NCI-H460 (cell line): ENCODE measurements at regions not wholly inside any gene's neighbourhood (a gene's known extent, or its start where the extent isn't known, plus 50 kb on each side); places are given as distances from the start of the nearest gene placed in this dataset.
A peak's percentile ranks its signal among the peaks of the same experiment; 100 is the strongest.
"Not testable (repeated sequence)": the region's sequence is repeated elsewhere in the genome, so short reads cannot be mapped to it uniquely, and the experiment has no call there.

Experiments used
- DNase-seq: peaks from one replicate; pipeline ENCODE4 v3.0.0-alpha.2; 2016; ENCODE audit warnings: low read depth; ENCODE audit errors: extremely low read depth

DNA sequence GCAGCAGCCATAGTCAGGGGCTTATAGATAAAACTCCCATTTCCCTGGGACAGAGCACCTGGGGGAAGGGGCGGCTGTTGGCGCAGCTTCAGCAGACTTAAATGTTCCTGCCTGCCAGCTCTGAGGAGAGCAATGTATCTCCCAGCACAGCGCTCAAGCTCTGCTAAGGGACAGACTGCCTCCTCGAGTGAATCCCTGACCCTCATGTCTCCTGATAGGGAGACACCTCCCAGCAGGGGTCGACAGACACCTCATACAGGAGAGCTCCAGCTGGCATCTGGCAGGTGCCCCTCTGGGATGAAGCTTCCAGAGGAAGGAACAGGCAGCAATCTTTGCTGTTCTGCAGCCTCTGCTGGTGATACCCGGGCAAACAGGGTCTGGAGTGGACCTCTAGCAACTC, 189.3 kb upstream of the EGLN3 start:
- not testable (repeated sequence) for DNase-seq

DNA sequence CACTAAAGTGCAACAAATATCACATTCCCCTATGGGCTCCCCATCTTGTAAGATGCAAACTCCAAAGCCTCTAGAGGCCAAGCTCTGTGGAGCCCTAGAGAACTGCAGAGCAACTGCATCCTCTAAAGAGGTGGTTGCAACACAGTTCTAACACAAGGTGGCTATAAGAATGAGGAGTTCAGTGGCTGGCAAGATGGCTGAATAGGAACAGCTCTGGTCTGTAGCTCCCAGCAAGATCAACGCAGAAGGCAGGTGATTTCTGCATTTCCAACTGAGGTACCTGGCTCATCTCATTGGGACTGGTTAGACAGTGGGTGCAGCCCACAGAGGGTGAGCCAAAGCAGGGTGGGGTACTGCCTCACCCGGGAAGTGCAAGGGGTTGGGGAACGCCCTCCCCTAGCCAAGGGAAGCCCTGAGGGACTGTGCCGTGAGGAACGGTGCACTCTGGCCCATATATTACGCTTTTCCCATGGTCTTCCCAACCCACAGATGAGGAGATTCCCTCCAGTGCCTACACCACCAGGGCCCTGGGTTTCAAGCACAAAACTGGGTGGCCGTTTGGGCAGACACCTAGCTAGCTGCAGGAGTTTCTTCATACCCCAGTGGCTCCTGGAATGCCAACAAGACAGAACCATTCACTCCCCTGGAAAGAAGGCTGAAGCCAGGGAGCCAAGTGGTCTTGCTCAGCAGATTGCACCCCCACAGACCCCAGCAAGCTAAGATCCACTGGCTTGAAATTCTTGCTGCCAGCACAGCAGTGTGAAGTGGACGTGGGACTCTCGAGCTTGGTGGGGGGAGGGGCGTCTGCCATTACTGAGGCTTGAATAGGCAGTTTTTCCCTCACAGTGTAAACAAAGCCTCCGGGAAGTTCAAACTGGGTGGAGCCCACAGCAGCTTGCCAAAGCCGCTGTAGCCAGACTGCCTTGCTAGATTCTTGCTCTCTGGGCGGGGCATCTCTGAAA, 188.6 kb upstream of the EGLN3 start:
- DNase-seq = peak; percentile 84

DNA sequence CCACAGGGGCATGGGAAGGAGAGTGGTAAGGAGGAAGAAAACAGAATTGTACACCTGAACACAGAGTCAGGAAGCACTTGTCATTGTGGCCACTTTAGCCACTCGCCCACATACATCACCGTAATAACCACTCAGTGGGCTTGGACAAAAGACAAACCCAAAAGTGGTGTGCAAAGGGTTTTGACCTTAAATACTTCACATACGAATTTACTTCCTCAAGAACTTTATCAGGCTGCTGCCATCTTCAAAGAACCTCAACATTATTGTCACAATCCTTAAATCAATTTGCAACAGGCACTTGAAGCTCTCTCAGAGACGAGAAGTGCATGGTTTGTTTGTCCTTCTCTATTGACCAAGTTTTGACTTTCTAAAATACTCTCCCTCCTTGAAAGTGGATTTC, 187.3 kb upstream of the EGLN3 start:
- no peak for DNase-seq

GRCh38 chr14:34137001-34137745, 186.3 kb upstream of the EGLN3 start:
- no peak for DNase-seq

- no peak for DNase-seq
Observed at GRCh38 chr14:34135492-34135891, 184.6 kb upstream of the EGLN3 start.

- no peak for DNase-seq
Observed at GRCh38 chr14:34134484-34134883, 183.6 kb upstream of the EGLN3 start.

DNA sequence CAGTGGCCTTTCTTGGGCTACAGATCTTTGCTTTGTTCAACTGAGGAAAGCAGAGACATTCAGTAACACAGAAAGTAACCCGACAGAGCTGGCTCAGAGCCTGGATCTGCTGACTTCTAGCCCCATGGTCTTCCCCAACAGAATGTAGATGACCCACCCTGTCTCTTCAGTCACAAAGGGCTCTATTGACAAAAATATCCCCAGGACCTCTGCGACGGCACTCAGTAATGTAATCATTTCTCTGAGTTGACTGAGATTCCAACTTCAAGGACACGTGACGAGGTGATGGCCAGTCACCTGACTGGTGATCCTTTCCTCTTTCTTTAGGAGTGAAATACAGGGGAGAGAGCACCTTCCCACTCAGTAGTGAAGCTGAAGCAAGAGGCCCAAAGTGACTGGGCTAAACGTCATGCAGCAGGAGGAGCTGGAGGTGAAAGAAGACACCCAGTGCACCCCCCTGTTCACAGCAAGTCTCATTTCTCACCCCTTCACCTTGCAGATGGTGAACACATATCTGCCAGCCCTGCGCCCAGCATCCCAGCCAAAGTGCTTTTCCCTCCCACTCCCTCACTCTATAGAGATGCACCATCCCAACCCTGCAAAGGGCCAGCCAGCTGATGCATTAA, 179.2 kb upstream of the EGLN3 start:
- no peak for DNase-seq

DNA sequence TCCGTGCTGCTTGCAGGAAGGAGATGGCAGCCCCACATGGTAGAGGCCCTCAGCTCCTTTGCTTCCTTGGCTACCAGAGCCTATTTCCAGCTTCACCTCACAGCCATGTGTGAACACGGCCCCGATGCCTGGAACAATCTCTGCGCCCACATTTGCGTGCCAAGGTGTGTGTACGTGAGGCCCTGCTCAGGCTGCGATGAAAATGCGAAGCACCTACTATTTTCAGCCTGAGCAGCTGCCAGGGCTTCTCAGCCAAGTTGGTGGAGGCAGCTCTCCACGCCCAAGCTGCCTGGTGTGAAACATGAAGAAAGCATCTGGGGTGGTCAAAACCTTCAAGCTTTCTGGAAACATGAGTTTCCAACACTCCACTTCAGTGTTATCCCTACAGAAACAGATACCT, 177.8 kb upstream of the EGLN3 start:
- no peak for DNase-seq

DNA sequence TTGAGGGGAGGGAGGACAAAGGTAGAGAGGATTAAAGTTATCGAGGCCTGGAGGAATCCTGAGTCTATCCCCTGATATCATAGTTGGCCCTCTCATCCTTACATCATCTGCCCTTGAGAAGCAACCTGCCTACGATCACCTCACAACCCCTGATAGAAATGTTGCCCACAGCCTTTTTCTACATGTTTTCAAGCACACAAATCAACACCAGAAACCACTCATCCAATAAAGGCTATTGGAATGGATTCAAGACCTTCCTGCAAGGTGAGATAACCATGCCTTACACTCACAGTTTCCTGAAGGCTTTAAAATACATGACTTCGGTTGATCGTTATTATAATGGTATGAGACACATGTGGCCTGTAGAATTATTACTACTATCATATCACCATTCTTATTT, 175.7 kb upstream of the EGLN3 start:
- no peak for DNase-seq

- DNase-seq = no peak
Observed at GRCh38 chr14:34124585-34124984, 173.7 kb upstream of the EGLN3 start.

DNA sequence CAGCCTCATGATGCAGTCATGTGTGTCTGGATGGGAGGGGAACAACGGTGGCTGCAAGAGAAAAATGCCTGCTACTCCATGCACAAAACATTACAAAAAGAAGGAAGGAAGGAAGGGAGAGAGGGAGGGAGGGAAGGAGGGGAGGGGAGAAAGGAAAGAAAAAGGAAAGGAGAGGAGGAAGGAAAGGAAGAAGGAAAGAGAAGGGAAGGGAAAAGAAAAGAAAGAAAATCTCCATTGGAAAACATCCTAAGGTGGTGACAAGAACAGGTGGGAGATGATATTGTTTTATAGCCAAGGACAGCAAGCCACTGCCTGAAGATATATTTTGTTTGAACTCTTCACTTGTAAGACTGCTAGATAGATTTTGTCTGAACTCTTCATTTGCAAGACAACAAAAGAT, 171.8 kb upstream of the EGLN3 start:
- DNase-seq = no peak

DNA sequence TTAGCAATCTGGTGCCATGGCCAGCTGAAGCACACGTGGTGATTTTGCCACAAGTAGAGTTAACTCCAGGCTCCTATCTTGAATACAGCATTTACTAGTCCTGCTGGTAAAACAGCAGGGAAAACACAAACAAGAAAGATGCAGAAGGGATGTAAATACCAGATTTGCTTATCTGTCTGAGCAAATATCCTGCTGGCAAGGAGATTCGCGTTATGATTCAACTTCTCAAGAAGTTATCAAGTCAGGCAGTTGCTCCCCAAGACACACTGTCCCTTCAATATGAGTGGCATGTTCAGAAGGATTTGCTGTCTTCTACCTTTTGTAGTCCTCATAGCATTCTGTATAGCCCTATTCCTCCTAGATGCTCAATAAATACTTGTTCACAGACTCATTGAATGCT, 171.2 kb upstream of the EGLN3 start:
- DNase-seq = no peak

- DNase-seq = no peak
Observed at GRCh38 chr14:34120185-34120977, 169.5 kb upstream of the EGLN3 start.

- DNase-seq = no peak
Observed at GRCh38 chr14:34119107-34119858, 168.4 kb upstream of the EGLN3 start.

DNA sequence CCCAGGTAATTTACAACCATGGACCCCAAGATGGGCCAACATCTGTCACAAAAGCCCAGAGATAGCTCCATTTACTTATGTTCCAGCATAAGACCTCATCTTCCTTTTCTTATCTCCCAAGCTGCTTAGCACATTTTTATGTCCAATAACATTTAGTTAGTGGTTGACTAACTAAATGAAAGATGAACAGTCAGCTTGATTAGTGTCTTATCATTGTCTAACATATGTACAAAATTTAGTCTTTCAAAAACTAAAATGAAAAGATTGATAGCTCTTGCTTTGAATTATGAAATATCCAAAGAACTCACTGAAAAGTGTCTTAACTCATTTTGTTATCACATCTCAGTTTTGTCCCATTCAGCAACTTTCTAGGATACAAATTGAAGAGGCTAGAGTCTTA, 163.1 kb upstream of the EGLN3 start:
- no peak for DNase-seq

DNA sequence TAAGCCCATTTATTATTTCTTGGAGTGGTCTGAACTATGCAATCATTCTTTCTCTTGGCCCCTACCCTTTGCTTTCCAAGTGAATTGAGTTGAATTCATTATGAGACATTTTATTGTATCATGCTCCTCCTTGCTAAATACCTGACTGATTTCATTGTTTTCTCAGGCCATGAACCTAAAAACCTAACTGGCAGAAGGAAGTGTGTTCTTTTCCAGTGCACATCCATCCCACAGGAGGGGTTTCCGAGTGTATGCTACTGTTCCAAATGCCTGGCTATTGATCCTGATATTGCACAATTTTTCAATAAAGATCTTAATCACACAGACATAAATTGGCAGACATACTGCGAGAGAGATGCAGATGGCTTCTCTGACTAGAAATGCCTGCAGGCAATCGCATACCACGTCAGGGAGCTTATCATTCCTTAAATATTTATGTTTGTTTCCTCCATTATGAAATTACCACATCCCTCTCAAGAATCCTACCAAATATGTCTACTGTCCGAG, 162.2 kb upstream of the EGLN3 start:
- DNase-seq = peak; percentile 29

GRCh38 chr14:34111953-34112352, 161.1 kb upstream of the EGLN3 start:
- no peak for DNase-seq

GRCh38 chr14:34111505-34111904, 160.6 kb upstream of the EGLN3 start:
- no peak for DNase-seq

GRCh38 chr14:34110531-34110930, 159.7 kb upstream of the EGLN3 start:
- DNase-seq = no peak

DNA sequence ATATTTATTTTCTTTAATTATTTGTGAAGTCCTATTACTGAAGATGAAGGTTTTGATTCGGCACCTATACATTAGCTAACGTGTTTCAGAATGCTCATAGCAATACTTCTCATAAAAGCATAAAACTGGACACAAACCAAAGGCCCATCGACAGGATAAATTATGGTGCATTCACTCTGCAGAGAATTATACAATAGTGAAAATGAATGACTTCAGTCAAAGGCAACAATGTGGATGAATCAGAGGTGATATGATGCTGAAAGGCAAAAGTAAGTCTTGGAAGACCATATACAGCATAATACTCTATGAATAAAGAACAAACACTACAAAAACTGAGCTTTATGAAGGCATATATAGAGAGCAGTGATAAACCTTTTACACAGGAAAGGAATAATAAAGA, 156.6 kb upstream of the EGLN3 start:
- no peak for DNase-seq
